ENCODE measurements at regions not wholly inside any gene's neighbourhood (a gene's known extent, or its start where the extent isn't known, plus 50 kb on each side); places are given as distances from the start of the nearest gene placed in this dataset.

DNA sequence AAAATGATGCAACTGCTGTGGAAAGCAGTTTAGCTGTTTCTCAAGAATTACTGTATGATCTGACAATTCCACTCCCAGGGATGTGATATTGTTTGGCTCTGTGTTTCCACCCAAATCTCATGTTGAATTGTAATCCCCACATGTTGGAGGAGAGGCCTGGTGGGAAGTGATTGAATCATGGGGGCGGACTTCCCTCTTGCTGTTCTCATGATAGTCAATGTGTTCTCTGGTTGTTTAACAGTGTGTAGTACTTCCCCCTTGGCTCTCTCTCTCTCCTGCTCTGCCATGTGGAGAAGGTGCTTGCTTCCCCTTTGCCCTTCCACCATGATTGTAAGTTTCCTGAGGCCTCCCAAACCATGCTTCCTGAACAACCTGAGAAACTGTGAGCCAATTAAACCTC, 93.4 kb upstream of the CPM start:
- WGBS, 2 donors = 87 to 91% methylated on average over 1 of the region's 1 CpG
- no peak overlapping the region for H3K4me3 ChIP-seq (replicated peaks in 1 of 3)
- no peak overlapping the region for H3K27ac ChIP-seq
- DNase-seq = no peak
- no peaks in the 10 kb centered on the region for H3K4me1 ChIP-seq
- no peak for TF ChIP-seq POLR2A (IDR thresholded peaks at IDR 0.05)
- TF ChIP-seq, protein P1, sequence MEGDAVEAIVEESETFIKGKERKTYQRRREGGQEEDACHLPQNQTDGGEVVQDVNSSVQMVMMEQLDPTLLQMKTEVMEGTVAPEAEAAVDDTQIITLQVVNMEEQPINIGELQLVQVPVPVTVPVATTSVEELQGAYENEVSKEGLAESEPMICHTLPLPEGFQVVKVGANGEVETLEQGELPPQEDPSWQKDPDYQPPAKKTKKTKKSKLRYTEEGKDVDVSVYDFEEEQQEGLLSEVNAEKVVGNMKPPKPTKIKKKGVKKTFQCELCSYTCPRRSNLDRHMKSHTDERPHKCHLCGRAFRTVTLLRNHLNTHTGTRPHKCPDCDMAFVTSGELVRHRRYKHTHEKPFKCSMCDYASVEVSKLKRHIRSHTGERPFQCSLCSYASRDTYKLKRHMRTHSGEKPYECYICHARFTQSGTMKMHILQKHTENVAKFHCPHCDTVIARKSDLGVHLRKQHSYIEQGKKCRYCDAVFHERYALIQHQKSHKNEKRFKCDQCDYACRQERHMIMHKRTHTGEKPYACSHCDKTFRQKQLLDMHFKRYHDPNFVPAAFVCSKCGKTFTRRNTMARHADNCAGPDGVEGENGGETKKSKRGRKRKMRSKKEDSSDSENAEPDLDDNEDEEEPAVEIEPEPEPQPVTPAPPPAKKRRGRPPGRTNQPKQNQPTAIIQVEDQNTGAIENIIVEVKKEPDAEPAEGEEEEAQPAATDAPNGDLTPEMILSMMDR (IDR thresholded peaks at IDR 0.05) = no peak
- no peaks in the 10 kb centered on the region for H3K27me3 ChIP-seq
- H3K36me3 ChIP-seq = no peaks in the 10 kb centered on the region
- H3K9me3 ChIP-seq = no peaks in the 10 kb centered on the region
- intact Hi-C loops (cut with DNase I) = no loop called here

DNA sequence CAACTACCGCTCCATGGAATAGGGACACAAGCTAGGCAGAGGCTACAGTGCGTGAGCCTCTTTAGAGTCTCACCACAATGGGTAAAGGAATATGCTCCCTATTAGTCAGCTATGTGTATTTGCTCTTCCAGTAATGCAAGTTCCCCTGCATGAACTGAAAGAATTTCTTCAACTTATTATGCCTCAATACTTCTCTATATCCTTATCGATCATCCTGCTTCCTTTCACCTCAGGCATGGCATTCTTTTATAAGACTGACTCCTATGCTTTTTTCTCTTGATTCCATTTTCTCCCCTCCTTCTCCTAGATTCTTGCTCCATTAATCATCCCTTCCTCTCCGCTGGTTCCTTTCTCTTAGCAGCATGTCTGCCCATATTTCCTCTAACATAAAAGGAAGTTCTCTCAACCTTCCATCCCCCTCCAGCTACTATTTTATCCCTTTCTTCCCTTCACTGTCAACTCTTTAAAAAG, 94.5 kb upstream of the CPM start:
- H3K27me3 ChIP-seq = no peaks in the 10 kb centered on the region
- H3K27ac ChIP-seq = no peak overlapping the region
- no peaks in the 10 kb centered on the region for H3K9me3 ChIP-seq
- intact Hi-C loops (cut with DNase I) = no loop called here
- no peak for TF ChIP-seq POLR2A (IDR thresholded peaks at IDR 0.05)
- TF ChIP-seq, protein P1 (IDR thresholded peaks at IDR 0.05) = no peak
- H3K4me3 ChIP-seq (replicated peaks in 1 of 3) = no peak overlapping the region
- H3K36me3 ChIP-seq = no peaks in the 10 kb centered on the region
- DNase-seq = no peak
- WGBS, 2 donors = 91 to 93% methylated on average over 4 of the region's 4 CpGs
- H3K4me1 ChIP-seq = no peaks in the 10 kb centered on the region

DNA sequence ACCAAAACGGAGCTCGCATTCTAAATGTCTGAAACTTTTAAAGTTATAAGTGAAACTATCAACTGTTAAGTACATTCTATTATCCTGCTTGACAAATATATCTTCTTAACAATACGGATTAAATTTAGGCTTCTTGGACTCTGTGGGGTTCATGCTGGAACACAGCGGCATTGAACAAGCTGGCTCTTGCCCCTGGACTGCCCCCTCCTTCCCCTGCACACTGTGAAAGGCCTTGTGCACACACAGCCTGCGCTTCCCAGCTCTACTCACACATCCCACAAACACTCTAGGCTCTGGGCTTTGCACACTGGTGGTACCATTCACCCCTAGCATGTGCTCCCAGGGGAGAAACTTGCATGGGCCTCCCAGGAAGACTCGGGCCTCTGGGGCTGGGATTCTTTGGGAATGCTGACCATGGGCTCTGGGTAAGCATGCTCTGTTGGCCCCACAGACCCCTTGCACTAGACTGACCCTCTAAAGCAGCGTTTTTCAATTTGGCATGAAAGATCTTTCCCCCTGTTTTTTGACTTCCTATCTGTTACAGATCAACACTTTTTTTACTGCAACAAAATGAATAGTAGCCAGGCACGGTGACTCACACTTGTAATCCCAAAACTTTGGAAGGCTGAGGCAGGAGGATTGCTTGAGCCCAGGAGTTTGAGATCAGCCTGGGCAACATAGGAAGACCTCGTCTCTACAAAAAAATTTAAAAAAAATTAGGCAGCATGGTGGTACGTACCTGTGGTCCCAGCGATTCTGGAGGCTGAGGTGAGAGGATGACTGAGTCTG, 96.2 kb upstream of the CPM start:
- TF ChIP-seq, protein P1 (IDR thresholded peaks at IDR 0.05) = no peak
- TF ChIP-seq POLR2A (IDR thresholded peaks at IDR 0.05) = no peak
- no peak for DNase-seq
- H3K4me3 ChIP-seq (replicated peaks in 1 of 3) = no peak overlapping the region

DNA sequence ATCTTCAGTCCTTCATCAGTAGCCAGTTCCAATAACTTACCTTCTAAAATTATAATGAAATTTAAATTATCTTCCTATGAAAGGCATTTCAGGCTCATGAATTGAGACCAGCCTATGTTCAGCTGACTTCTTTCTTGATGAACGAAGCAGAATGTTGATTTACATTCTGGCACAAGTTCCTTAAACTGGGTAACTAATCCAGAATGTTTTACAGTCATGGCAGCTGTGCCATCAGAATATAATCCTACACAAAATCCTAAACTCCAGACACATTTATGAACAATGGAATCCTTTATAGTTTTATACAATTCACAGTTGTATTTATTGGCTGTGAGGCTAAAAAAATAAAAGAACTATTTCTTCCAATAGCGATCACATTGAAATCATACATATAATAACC, 97.3 kb upstream of the CPM start:
- intact Hi-C loops (cut with DNase I) = no loop called here
- H3K27me3 ChIP-seq = no peaks in the 10 kb centered on the region
- no peak for TF ChIP-seq POLR2A (IDR thresholded peaks at IDR 0.05)
- TF ChIP-seq, protein P1 (IDR thresholded peaks at IDR 0.05) = no peak
- no peaks in the 10 kb centered on the region for H3K9me3 ChIP-seq
- H3K4me3 ChIP-seq (replicated peaks in 1 of 3) = no peak overlapping the region
- 88 to 91% methylated on average over 2 of the region's 2 CpGs for WGBS, 2 donors
- no peaks in the 10 kb centered on the region for H3K36me3 ChIP-seq
- no peak for DNase-seq
- H3K27ac ChIP-seq = no peak overlapping the region
- H3K4me1 ChIP-seq = no peaks in the 10 kb centered on the region

More for the DNA sequence above, 96.2 kb upstream of the CPM start:
- Histone ChIP-seq H3K27ac (no peak overlapping the region), H3K4me1 (no peaks in the 10 kb centered on the region), H3K27me3 (no peaks in the 10 kb centered on the region), H3K9me3 (no peaks in the 10 kb centered on the region), H3K36me3 (no peaks in the 10 kb centered on the region)
- 88 to 93% methylated on average over 11 of the region's 11 CpGs for WGBS, 2 donors
- intact Hi-C loops (cut with DNase I) = no loop called here

DNA sequence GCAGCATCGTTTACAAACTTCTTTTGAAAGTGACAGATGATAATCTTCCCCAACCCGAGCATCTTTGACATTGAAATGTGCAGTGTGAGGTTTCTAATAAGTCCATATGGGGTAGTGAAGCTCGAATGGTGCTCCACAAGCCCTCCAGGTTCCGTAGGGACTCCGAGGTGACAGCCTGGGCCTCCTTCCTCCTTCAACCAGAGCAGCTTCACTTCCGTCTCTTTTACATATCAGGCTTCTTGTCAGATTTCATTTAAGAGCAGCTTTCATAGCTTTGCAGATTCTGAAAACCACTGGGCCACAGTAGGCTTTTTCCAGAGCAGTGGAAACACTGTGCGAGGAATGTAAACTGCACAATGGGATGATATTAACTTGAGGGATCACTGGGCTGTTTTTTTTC, 103.6 kb upstream of the CPM start:
- H3K27ac ChIP-seq = no peak overlapping the region
- DNase-seq = no peak
- 76 to 82% methylated on average over 7 of the region's 7 CpGs for WGBS, 2 donors

More for the DNA sequence above, 103.6 kb upstream of the CPM start:
- no peaks in the 10 kb centered on the region for H3K4me1 ChIP-seq
- no peak overlapping the region for H3K4me3 ChIP-seq (replicated peaks in 1 of 3)
- no peak for TF ChIP-seq POLR2A (IDR thresholded peaks at IDR 0.05)
- TF ChIP-seq, protein P1 (IDR thresholded peaks at IDR 0.05) = no peak
- intact Hi-C loops (cut with DNase I) = no loop called here
- no peaks in the 10 kb centered on the region for H3K27me3 ChIP-seq
- no peaks in the 10 kb centered on the region for H3K9me3 ChIP-seq
- no peaks in the 10 kb centered on the region for H3K36me3 ChIP-seq
